ENCODE measurements at regions not wholly inside any gene's neighbourhood (a gene's known extent, or its start where the extent isn't known, plus 50 kb on each side); places are given as distances from the start of the nearest gene placed in this dataset.

DNA sequence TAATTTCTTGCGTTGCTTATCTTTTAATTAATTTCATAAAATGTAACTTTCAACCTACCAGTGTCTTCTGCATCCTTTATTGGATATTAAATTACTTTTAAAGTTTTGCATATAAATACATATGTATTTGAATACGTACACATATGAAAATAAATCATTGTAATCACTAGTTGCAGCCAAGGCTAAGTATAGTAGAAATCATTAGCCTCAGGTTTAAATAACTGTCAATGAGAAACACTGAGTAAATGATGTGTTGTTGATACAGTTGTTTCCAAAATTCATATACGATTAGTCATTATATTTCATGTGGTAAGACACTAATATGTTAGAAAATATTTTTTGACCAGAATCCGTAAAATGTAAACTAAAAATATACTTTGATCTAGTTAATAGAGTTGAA lies 1267.1 kb upstream of the PCDH20 start:
- TF ChIP-seq, protein P1, sequence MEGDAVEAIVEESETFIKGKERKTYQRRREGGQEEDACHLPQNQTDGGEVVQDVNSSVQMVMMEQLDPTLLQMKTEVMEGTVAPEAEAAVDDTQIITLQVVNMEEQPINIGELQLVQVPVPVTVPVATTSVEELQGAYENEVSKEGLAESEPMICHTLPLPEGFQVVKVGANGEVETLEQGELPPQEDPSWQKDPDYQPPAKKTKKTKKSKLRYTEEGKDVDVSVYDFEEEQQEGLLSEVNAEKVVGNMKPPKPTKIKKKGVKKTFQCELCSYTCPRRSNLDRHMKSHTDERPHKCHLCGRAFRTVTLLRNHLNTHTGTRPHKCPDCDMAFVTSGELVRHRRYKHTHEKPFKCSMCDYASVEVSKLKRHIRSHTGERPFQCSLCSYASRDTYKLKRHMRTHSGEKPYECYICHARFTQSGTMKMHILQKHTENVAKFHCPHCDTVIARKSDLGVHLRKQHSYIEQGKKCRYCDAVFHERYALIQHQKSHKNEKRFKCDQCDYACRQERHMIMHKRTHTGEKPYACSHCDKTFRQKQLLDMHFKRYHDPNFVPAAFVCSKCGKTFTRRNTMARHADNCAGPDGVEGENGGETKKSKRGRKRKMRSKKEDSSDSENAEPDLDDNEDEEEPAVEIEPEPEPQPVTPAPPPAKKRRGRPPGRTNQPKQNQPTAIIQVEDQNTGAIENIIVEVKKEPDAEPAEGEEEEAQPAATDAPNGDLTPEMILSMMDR (IDR thresholded peaks at IDR 0.05 in 4 of 5, conservative IDR thresholded peaks at IDR 0.05 in 1 of 5) = no peak
- no peak for TF ChIP-seq POLR2A (IDR thresholded peaks at IDR 0.05)

Measured in gastrocnemius medialis (tissue), 4 donors.